Left lung (tissue), 4 donors: ENCODE measurements at regions not wholly inside any gene's neighbourhood (a gene's known extent, or its start where the extent isn't known, plus 50 kb on each side); places are given as distances from the start of the nearest gene placed in this dataset.

ENCODE experiments used
- ATAC-seq: fragments of 200-7000 bp; cut with Tn5 transposase; one replicate; pipeline ENCODE4 v1.9.1; 2020; ENCODE audit warnings: moderate library complexity
- DNase-seq, 4 donors: peaks; one replicate each; pipeline ENCODE4 v3.0.0-alpha.2; 2013 to 2020
- H3K27ac ChIP-seq, 2 donors: fragments of 200-600 bp; sonication (generic) in 1 of 2; one replicate each; pipeline versions ENCODE4 v1.5.0 to v1.8.0; 2020 to 2021
- H3K27me3 ChIP-seq, 2 donors: fragments of 200-600 bp; sonication (generic) in 1 of 2; one replicate each; pipeline versions ENCODE4 v1.5.0 to v1.8.0; 2020 to 2021
- H3K36me3 ChIP-seq, 2 donors: fragments of 200-600 bp; sonication (generic) in 1 of 2; one replicate each; pipeline versions ENCODE4 v1.5.0 to v1.8.0; 2020 to 2021
- H3K4me1 ChIP-seq, 2 donors: fragments of 200-600 bp; one replicate each; pipeline ENCODE4 v1.8.0; 2021
- H3K4me3 ChIP-seq, 2 donors: fragments of 200-600 bp; sonication (generic) in 1 of 2; one replicate each; pipeline versions ENCODE4 v1.5.0 to v1.8.0; 2020 to 2021; ENCODE audit warnings: mild to moderate bottlenecking in 1 of 2
- H3K9me3 ChIP-seq, 2 donors: fragments of 200-600 bp; sonication (generic) in 1 of 2; one replicate each; pipeline versions ENCODE4 v1.5.0 to v1.8.0; 2020 to 2021
- CTCF ChIP-seq, 2 donors: fragments of 200-600 bp; sonication (generic) in 1 of 2; IDR thresholded peaks; one replicate each; pipeline versions ENCODE4 v1.5.0 to v1.8.0; 2021; ENCODE audit warnings: antibody characterized with exemption in 2 of 2
- intact Hi-C, 2 donors: fragments of 100-400 bp; cut with DNase I; formaldehyde crosslinking; loops; one replicate each; pipeline versions ENCODE4 v1.11.2 to v1.14.2; 2022
- donor health status: DM: no; HTN: yes; CAD: no.
- donor health status: DM: no; HTN: no; CAD: no.

- Histone ChIP-seq H3K4me1 (no peaks in the 10 kb centered on the region), H3K27ac (no peak overlapping the region), H3K36me3 (no peaks in the 10 kb centered on the region), H3K9me3 (peaks cover 0 to 8% of the 10 kb centered on the region in 2 donors), H3K4me3 (no peak overlapping the region), H3K27me3 (peaks cover 0 to 65% of the 10 kb centered on the region in 2 donors)
- intact Hi-C loops: no loop called here
- ATAC-seq (no peak), DNase-seq (peak in 1 of 4 donors; percentile 66)
- TF ChIP-seq CTCF (IDR thresholded peaks at IDR 0.05): no peak
These were observed 101.4 kb upstream of the C1orf174 start for GRCh38 chr1:4001461-4001860.

- DNase-seq: peak in 1 of 4 donors; percentile 54
- H3K27me3 ChIP-seq: peaks cover 0 to 62% of the 10 kb centered on the region in 2 donors
- H3K9me3 ChIP-seq: peaks cover 0 to 14% of the 10 kb centered on the region in 2 donors
- intact Hi-C loops: no loop called here
- H3K27ac ChIP-seq: no peak overlapping the region
- no peaks in the 10 kb centered on the region for H3K4me1 ChIP-seq
- no peak overlapping the region for H3K4me3 ChIP-seq
- no peak for ATAC-seq
- no peaks in the 10 kb centered on the region for H3K36me3 ChIP-seq
- no peak for TF ChIP-seq CTCF (IDR thresholded peaks at IDR 0.05)
These were observed 102.0 kb upstream of the C1orf174 start for GRCh38 chr1:4002061-4002521.

- TF ChIP-seq CTCF (IDR thresholded peaks at IDR 0.05): no peak
- Histone ChIP-seq H3K4me1 (no peaks in the 10 kb centered on the region), H3K4me3 (no peak overlapping the region), H3K27me3 (peaks cover 0 to 56% of the 10 kb centered on the region in 2 donors), H3K9me3 (peaks cover 0 to 19% of the 10 kb centered on the region in 2 donors), H3K36me3 (no peaks in the 10 kb centered on the region), H3K27ac (no peak overlapping the region)
- DNase-seq (peak in 1 of 4 donors; percentile 49), ATAC-seq (no peak)
- intact Hi-C loops: no loop called here
These were observed 102.7 kb upstream of the C1orf174 start for GRCh38 chr1:4002741-4003140.

GRCh38 chr1:4003846-4004505 lies 103.9 kb upstream of the C1orf174 start:
- ATAC-seq (no peak), DNase-seq (peak in 1 of 4 donors; percentile 28)
- TF ChIP-seq CTCF (IDR thresholded peaks at IDR 0.05): no peak
- Histone ChIP-seq H3K4me1 (no peaks in the 10 kb centered on the region), H3K27me3 (peaks cover 0 to 46% of the 10 kb centered on the region in 2 donors), H3K27ac (no peak overlapping the region), H3K4me3 (no peak overlapping the region), H3K36me3 (no peaks in the 10 kb centered on the region), H3K9me3 (peaks cover 0 to 25% of the 10 kb centered on the region in 2 donors)
- intact Hi-C loops: no loop called here

- peaks cover 0 to 43% of the 10 kb centered on the region in 2 donors for H3K27me3 ChIP-seq
- no peak overlapping the region for H3K4me3 ChIP-seq
- DNase-seq: peak in 1 of 4 donors; percentile 23
- intact Hi-C loops: no loop called here
- no peak for TF ChIP-seq CTCF (IDR thresholded peaks at IDR 0.05)
- no peak for ATAC-seq
- H3K36me3 ChIP-seq: no peaks in the 10 kb centered on the region
- no peak overlapping the region for H3K27ac ChIP-seq
- H3K4me1 ChIP-seq: no peaks in the 10 kb centered on the region
- peaks cover 0 to 25% of the 10 kb centered on the region in 2 donors for H3K9me3 ChIP-seq
These were observed 104.8 kb upstream of the C1orf174 start for GRCh38 chr1:4004635-4005430.
